ENCODE measurements at regions not wholly inside any gene's neighbourhood (a gene's known extent, or its start where the extent isn't known, plus 50 kb on each side); places are given as distances from the start of the nearest gene placed in this dataset.

- TF ChIP-seq PBX2 (CRISPR knock-in tag; IDR thresholded peaks at IDR 0.05) (no peak), SNAPC4 (CRISPR knock-in tag; IDR thresholded peaks at IDR 0.05) (no peak), ISL2 (CRISPR knock-in tag; IDR thresholded peaks at IDR 0.05) (no peak), MXD3 (CRISPR knock-in tag; IDR thresholded peaks at IDR 0.05) (no peak), ZNF580 (CRISPR knock-in tag; IDR thresholded peaks at IDR 0.05; ENCODE audit: borderline replicate concordance, low read depth) (no peak), ZNF512B (CRISPR knock-in tag; IDR thresholded peaks at IDR 0.05; ENCODE audit: borderline replicate concordance) (no peak), IRX3 (CRISPR knock-in tag; IDR thresholded peaks at IDR 0.05; ENCODE audit: borderline replicate concordance, low read depth) (no peak), SOX6 (IDR thresholded peaks at IDR 0.05) (no peak), SOX6 (CRISPR knock-in tag; IDR thresholded peaks at IDR 0.05) (no peak), ETV6 (CRISPR knock-in tag; conservative IDR thresholded peaks at IDR 0.05) (no peak)
- Histone ChIP-seq H3K36me3 (replicated peaks in 1 of 2; ENCODE audit: control insufficient read depth in 1 of 2, insufficient read depth in 2 of 2, low read length in 2 of 2) (no peaks in the 10 kb centered on the region), H3K4me3 (replicated peaks in 1 of 3; ENCODE audit: insufficient read depth in 1 of 3, low read depth in 2 of 3, low read length in 3 of 3) (no peak overlapping the region), H3K27me3 (ENCODE audit: control insufficient read depth in 1 of 2, insufficient read depth in 2 of 2, low read length in 2 of 2) (no peaks in the 10 kb centered on the region), H3K79me2 (ENCODE audit: insufficient read depth, low read length) (no peaks in the 10 kb centered on the region), H4K20me1 (ENCODE audit: insufficient read depth, low read length) (no peaks in the 10 kb centered on the region), H3K9me3 (ENCODE audit: low read length) (peaks cover 59% of the 10 kb centered on the region), H3K4me2 (ENCODE audit: low read depth, low read length) (no peak overlapping the region), H3K27ac (ENCODE audit: extremely low read length, insufficient read depth, low read length) (no peak overlapping the region), H2AFZ (ENCODE audit: low read length) (no peak overlapping the region), H3K9ac (ENCODE audit: insufficient read depth, low read depth, low read length) (no peak overlapping the region), H3K4me1 (ENCODE audit: insufficient read depth, low read length) (no peaks in the 10 kb centered on the region)
- ChIA-PET CTCF (ENCODE audit: low intra/inter-chr PET ratio, low total read pairs) (no interaction called here), POLR2A (no interaction called here)
- no TSS peak for BruUV-seq (replicated peaks)
- intact Hi-C loops (cut with micrococcal nuclease; ENCODE audit: unreplicated experiment): no loop called here
- in situ Hi-C loops (cut with HindIII; ENCODE audit: extremely low pct_ligation_motif_present, low pct_unique_long_range_greater_than_20kb): no loop called here
- WGBS (ENCODE audit: low lambda C conversion rate): 0% methylated on average over 1 of the region's 1 CpG
- ATAC-seq (no peak), DNase-seq (ENCODE audit: low spot score) (no peak), FAIRE-seq (no peak)
Observed at GRCh38 chr4:149245333-149245732, 570.3 kb downstream of the IQCM start.

Measured in HepG2 (cell line).